ENCODE measurements at regions not wholly inside any gene's neighbourhood (a gene's known extent, or its start where the extent isn't known, plus 50 kb on each side); places are given as distances from the start of the nearest gene placed in this dataset.

GRCh38 chr7:68314208-68314607, 1284.1 kb upstream of the AUTS2 start (continued):
- TF ChIP-seq ZNF462 (CRISPR knock-in tag; IDR thresholded peaks at IDR 0.05) (no peak), NANOG (IDR thresholded peaks at IDR 0.05; ENCODE audit: borderline replicate concordance) (no peak), CTCF (conservative IDR thresholded peaks at IDR 0.05; ENCODE audit: low read depth in 2 of 2) (no peak), CREB1 (CRISPR knock-in tag; IDR thresholded peaks at IDR 0.05; ENCODE audit: low read depth) (no peak), POLR2AphosphoS5 (IDR thresholded peaks at IDR 0.05; ENCODE audit: low read depth) (no peak), JUNB (IDR thresholded peaks at IDR 0.05; ENCODE audit: unreplicated experiment) (no peak)

GRCh38 chr7:68317476-68317875, 1280.8 kb upstream of the AUTS2 start:
- no peaks in the 10 kb centered on the region for H3K27me3 ChIP-seq (ENCODE audit: insufficient read depth)
- no peak overlapping the region for H3K27ac Mint-ChIP-seq
- TF ChIP-seq ZNF331 (CRISPR knock-in tag; IDR thresholded peaks at IDR 0.05; ENCODE audit: low read depth) = no peak
- no peak for TF ChIP-seq JUNB (IDR thresholded peaks at IDR 0.05; ENCODE audit: unreplicated experiment)
- TF ChIP-seq REST (IDR thresholded peaks at IDR 0.05; ENCODE audit: unreplicated experiment) = no peak
- TF ChIP-seq NANOG (IDR thresholded peaks at IDR 0.05; ENCODE audit: borderline replicate concordance) = no peak
- no peak for TF ChIP-seq ETS1 (IDR thresholded peaks at IDR 0.05)
- no peak for TF ChIP-seq EZH2 (IDR thresholded peaks at IDR 0.05; ENCODE audit: low read depth, unreplicated experiment)
- TF ChIP-seq ZNF114 (CRISPR knock-in tag; IDR thresholded peaks at IDR 0.05) = no peak

More at GRCh38 chr7:68317476-68317875, 1280.8 kb upstream of the AUTS2 start:
- Mint-ChIP-seq H3K4me3 (no peak overlapping the region), H3K4me1 (no peaks in the 10 kb centered on the region), H3K36me3 (ENCODE audit: low read depth) (peaks cover 22% of the 10 kb centered on the region), H3K27me3 (ENCODE audit: insufficient read depth, low read depth, poor library complexity) (peaks cover 1% of the 10 kb centered on the region), H3K9me3 (peaks cover 89% of the 10 kb centered on the region)
- DNase-seq (ENCODE audit: low spot score) (no peak), ATAC-seq (no peak)
- no peak overlapping the region for H3K4me2 ChIP-seq
- no peaks in the 10 kb centered on the region for H3K79me2 ChIP-seq (replicated peaks; ENCODE audit: insufficient read depth)
- H3K4me3 ChIP-seq = no peak overlapping the region
- no peak overlapping the region for H3K27ac ChIP-seq (ENCODE audit: low read depth)
- no peaks in the 10 kb centered on the region for H3F3A ChIP-seq (replicated peaks; ENCODE audit: low read depth)
- no peaks in the 10 kb centered on the region for H3K4me1 ChIP-seq (ENCODE audit: insufficient read depth)
- H3K36me3 ChIP-seq (ENCODE audit: insufficient read depth) = no peaks in the 10 kb centered on the region
- no peak overlapping the region for H2AFZ ChIP-seq
- H3K9me2 ChIP-seq (ENCODE audit: insufficient read depth) = no peaks in the 10 kb centered on the region
- no peaks in the 10 kb centered on the region for H4K20me1 ChIP-seq (replicated peaks; ENCODE audit: insufficient read depth)
